Lower leg skin (tissue), 3 donors: ENCODE measurements at regions not wholly inside any gene's neighbourhood (a gene's known extent, or its start where the extent isn't known, plus 50 kb on each side); places are given as distances from the start of the nearest gene placed in this dataset.

ENCODE experiments used
- CTCF ChIP-seq, 3 donors: fragments of 450-650 bp; IDR thresholded peaks; one replicate each; pipeline ENCODE4 v1.5.1; 2016; ENCODE audit warnings: antibody characterized with exemption in 3 of 3, mild to moderate bottlenecking in 3 of 3, moderate library complexity in 2 of 3
- POLR2A ChIP-seq, 2 donors: fragments of 450-650 bp; IDR thresholded peaks; one replicate each; pipeline ENCODE4 v1.6.1; 2016 to 2017; ENCODE audit warnings: antibody characterized with exemption in 2 of 2, mild to moderate bottlenecking in 1 of 2, moderate library complexity in 1 of 2

DNA sequence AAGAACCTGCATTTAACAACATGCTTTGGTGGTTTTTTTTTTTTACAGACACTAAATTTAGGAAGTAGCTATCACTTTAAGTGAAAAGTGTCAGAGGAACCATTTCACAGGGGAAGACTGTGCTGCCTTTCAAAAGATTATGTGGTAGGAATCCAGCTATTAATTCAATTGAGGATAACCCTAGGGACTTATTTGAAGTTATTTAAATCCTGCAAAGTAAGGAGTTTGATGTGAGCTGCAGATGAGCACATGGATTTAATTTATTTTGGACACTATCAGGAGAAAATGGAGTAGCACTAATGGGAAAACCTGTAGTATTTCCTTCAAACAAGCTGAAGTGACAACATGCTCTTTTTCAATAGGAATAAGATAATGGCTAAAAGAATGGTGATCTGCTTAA lies 419.8 kb downstream of the ANKRD7 start:
- TF ChIP-seq CTCF (IDR thresholded peaks at IDR 0.05) (no peak), POLR2A (IDR thresholded peaks at IDR 0.05) (no peak)
